ENCODE measurements at regions not wholly inside any gene's neighbourhood (a gene's known extent, or its start where the extent isn't known, plus 50 kb on each side); places are given as distances from the start of the nearest gene placed in this dataset.
A peak's percentile ranks its signal among the peaks of the same experiment; 100 is the strongest.
"Not testable (repeated sequence)": the region's sequence is repeated elsewhere in the genome, so short reads cannot be mapped to it uniquely, and the experiment has no call there.

GRCh38 chr12:33223956-33224355 lies 215.7 kb downstream of the SYT10 start:
- H3K4me1 ChIP-seq = no peaks in the 10 kb centered on the region
- no peak overlapping the region for H3K4me2 ChIP-seq
- no peak overlapping the region for H3K27ac ChIP-seq
- H3K4me3 ChIP-seq = no peak overlapping the region
- no peaks in the 10 kb centered on the region for H4K20me1 ChIP-seq
- TF ChIP-seq Cebpa-rat (IDR thresholded peaks at IDR 0.05) = no peak
- H3K9ac ChIP-seq = no peak overlapping the region
- no peaks in the 10 kb centered on the region; a peak in 2 of 22 replicates for H3K9me3 ChIP-seq (replicated peaks in 1 of 11)
- H3K36me3 ChIP-seq = no peaks in the 10 kb centered on the region
- no peaks in the 10 kb centered on the region for H3K27me3 ChIP-seq

- TF ChIP-seq Cebpa-rat (IDR thresholded peaks at IDR 0.05) = no peak
- H3K27me3 ChIP-seq = no peaks in the 10 kb centered on the region
- no peak overlapping the region for H3K4me3 ChIP-seq
- peaks cover 0 to 11% (median 7%) of the 10 kb centered on the region in 11 experiments; a peak in 5 of 22 replicates for H3K9me3 ChIP-seq (replicated peaks in 1 of 11)
- no peak overlapping the region for H3K9ac ChIP-seq
- no peaks in the 10 kb centered on the region for H4K20me1 ChIP-seq
- H3K36me3 ChIP-seq = no peaks in the 10 kb centered on the region
- H3K27ac ChIP-seq = no peak overlapping the region
- H3K4me2 ChIP-seq = no peak overlapping the region
- no peaks in the 10 kb centered on the region for H3K4me1 ChIP-seq
Observed at GRCh38 chr12:33222357-33222756, 217.3 kb downstream of the SYT10 start.

GRCh38 chr12:33205981-33206380 lies 233.6 kb downstream of the SYT10 start:
- no peak overlapping the region for H3K27ac ChIP-seq
- peaks cover 0 to 24% (median 0%) of the 10 kb centered on the region in 10 experiments; a peak in 4 of 20 replicates for H3K4me1 ChIP-seq
- no peaks in the 10 kb centered on the region for H4K20me1 ChIP-seq
- no peaks in the 10 kb centered on the region for H3K27me3 ChIP-seq
- no peak overlapping the region for H3K4me3 ChIP-seq
- H3K36me3 ChIP-seq = no peaks in the 10 kb centered on the region
- no peak overlapping the region for H3K9ac ChIP-seq
- no peak for TF ChIP-seq Cebpa-rat (IDR thresholded peaks at IDR 0.05)
- H3K9me3 ChIP-seq (replicated peaks in 1 of 11) = peaks cover 0 to 9% (median 2%) of the 10 kb centered on the region in 11 experiments; a peak in 7 of 22 replicates
- H3K4me2 ChIP-seq = no peak overlapping the region

GRCh38 chr12:33194389-33194788 lies 245.2 kb downstream of the SYT10 start:
- H3K4me1 ChIP-seq; H3K4me3 ChIP-seq; H4K20me1 ChIP-seq; H3K36me3 ChIP-seq; H3K9me3 ChIP-seq (replicated peaks in 1 of 11); H3K27ac ChIP-seq; H3K4me2 ChIP-seq; H3K9ac ChIP-seq; H3K27me3 ChIP-seq: not testable (repeated sequence)

GRCh38 chr12:33192226-33192625 lies 247.4 kb downstream of the SYT10 start:
- Histone ChIP-seq H3K4me3 (no peak overlapping the region), H4K20me1 (no peaks in the 10 kb centered on the region), H3K4me2 (no peak overlapping the region), H3K36me3 (no peaks in the 10 kb centered on the region), H3K27me3 (no peaks in the 10 kb centered on the region), H3K27ac (no peak overlapping the region), H3K9me3 (replicated peaks in 1 of 11) (peaks cover 0 to 8% (median 0%) of the 10 kb centered on the region in 11 experiments; a peak in 7 of 22 replicates), H3K9ac (no peak overlapping the region), H3K4me1 (no peaks in the 10 kb centered on the region)
- TF ChIP-seq Cebpa-rat (IDR thresholded peaks at IDR 0.05) = no peak

GRCh38 chr12:33187409-33187808 lies 252.2 kb downstream of the SYT10 start:
- Histone ChIP-seq H3K9ac (no peak overlapping the region), H3K4me2 (no peak overlapping the region), H3K27ac (no peak overlapping the region), H3K27me3 (no peaks in the 10 kb centered on the region), H3K4me3 (no peak overlapping the region), H4K20me1 (no peaks in the 10 kb centered on the region), H3K36me3 (no peaks in the 10 kb centered on the region), H3K9me3 (replicated peaks in 1 of 11) (peaks cover 0 to 14% (median 3%) of the 10 kb centered on the region in 11 experiments; a peak in 6 of 22 replicates), H3K4me1 (no peaks in the 10 kb centered on the region)
- peak in 3 of 11 experiments; percentile 16 to 45 (median 38); a peak in 2 of 22 replicates for TF ChIP-seq Cebpa-rat (IDR thresholded peaks at IDR 0.05)

GRCh38 chr12:33184161-33184560 lies 255.5 kb downstream of the SYT10 start:
- TF ChIP-seq Cebpa-rat (IDR thresholded peaks at IDR 0.05) = no peak

GRCh38 chr12:33182485-33182884 lies 257.1 kb downstream of the SYT10 start:
- H3K9me3 ChIP-seq (replicated peaks in 1 of 11) = peaks cover 0 to 15% (median 6%) of the 10 kb centered on the region in 11 experiments; a peak in 7 of 22 replicates
- H3K4me2 ChIP-seq = no peak overlapping the region
- no peak overlapping the region for H3K27ac ChIP-seq
- no peak overlapping the region for H3K9ac ChIP-seq
- no peaks in the 10 kb centered on the region for H3K4me1 ChIP-seq
- H3K4me3 ChIP-seq = no peak overlapping the region
- no peaks in the 10 kb centered on the region for H3K27me3 ChIP-seq
- no peaks in the 10 kb centered on the region for H3K36me3 ChIP-seq
- TF ChIP-seq Cebpa-rat (IDR thresholded peaks at IDR 0.05) = no peak
- no peaks in the 10 kb centered on the region for H4K20me1 ChIP-seq

More at GRCh38 chr12:33184161-33184560, 255.5 kb downstream of the SYT10 start:
- no peak overlapping the region for H3K4me3 ChIP-seq
- no peak overlapping the region for H3K9ac ChIP-seq
- H3K4me2 ChIP-seq = no peak overlapping the region
- H3K4me1 ChIP-seq = no peaks in the 10 kb centered on the region
- H3K27me3 ChIP-seq = no peaks in the 10 kb centered on the region
- no peaks in the 10 kb centered on the region for H4K20me1 ChIP-seq
- peaks cover 0 to 21% (median 8%) of the 10 kb centered on the region in 11 experiments; a peak in 11 of 22 replicates for H3K9me3 ChIP-seq (replicated peaks in 1 of 11)
- no peak overlapping the region for H3K27ac ChIP-seq
- no peaks in the 10 kb centered on the region for H3K36me3 ChIP-seq

GRCh38 chr12:33180918-33181317 lies 258.7 kb downstream of the SYT10 start:
- H3K9me3 ChIP-seq (replicated peaks in 1 of 11) = peaks cover 0 to 12% (median 6%) of the 10 kb centered on the region in 11 experiments; a peak in 7 of 22 replicates
- no peaks in the 10 kb centered on the region for H3K27me3 ChIP-seq
- no peaks in the 10 kb centered on the region for H3K4me1 ChIP-seq
- H3K4me2 ChIP-seq = no peak overlapping the region
- H3K27ac ChIP-seq = no peak overlapping the region
- no peak overlapping the region for H3K9ac ChIP-seq
- no peak for TF ChIP-seq Cebpa-rat (IDR thresholded peaks at IDR 0.05)
- no peaks in the 10 kb centered on the region for H4K20me1 ChIP-seq
- no peak overlapping the region for H3K4me3 ChIP-seq
- H3K36me3 ChIP-seq = no peaks in the 10 kb centered on the region

GRCh38 chr12:33166260-33166659 lies 269.7 kb upstream of the PKP2 start:
- H3K4me3 ChIP-seq, H3K9ac ChIP-seq, H3K4me2 ChIP-seq, H4K20me1 ChIP-seq, H3K36me3 ChIP-seq, H3K27me3 ChIP-seq, H3K27ac ChIP-seq, H3K4me1 ChIP-seq: not testable (repeated sequence)
- H3K9me3 ChIP-seq (replicated peaks in 1 of 11) = peaks cover 4 to 12% (median 8%) of the 10 kb centered on the region in 11 experiments; a peak in 12 of 22 replicates
